ENCODE measurements at regions not wholly inside any gene's neighbourhood (a gene's known extent, or its start where the extent isn't known, plus 50 kb on each side); places are given as distances from the start of the nearest gene placed in this dataset.
"Not testable (repeated sequence)": the region's sequence is repeated elsewhere in the genome, so short reads cannot be mapped to it uniquely, and the experiment has no call there.

GRCh38 chr17:71801301-71801700, 319.5 kb upstream of the SOX9 start:
- Histone ChIP-seq H3K27ac (ENCODE audit: low read depth, low read length) (no peak overlapping the region), H3K9ac (ENCODE audit: low read length) (no peak overlapping the region), H3K4me1 (ENCODE audit: control insufficient read depth, insufficient read depth, low read length) (no peaks in the 10 kb centered on the region), H3K4me3 (ENCODE audit: low read length) (no peak overlapping the region), H3K27me3 (ENCODE audit: control insufficient read depth, insufficient read depth, low read length) (no peaks in the 10 kb centered on the region), H3K36me3 (ENCODE audit: control insufficient read depth, insufficient read depth, low read length) (no peaks in the 10 kb centered on the region)

GRCh38 chr17:71802663-71803062, 318.2 kb upstream of the SOX9 start:
- Histone ChIP-seq H3K4me3 (ENCODE audit: low read length) (no peak overlapping the region), H3K27ac (ENCODE audit: low read depth, low read length) (no peak overlapping the region), H3K4me1 (ENCODE audit: control insufficient read depth, insufficient read depth, low read length) (no peaks in the 10 kb centered on the region), H3K27me3 (ENCODE audit: control insufficient read depth, insufficient read depth, low read length) (no peaks in the 10 kb centered on the region), H3K9ac (ENCODE audit: low read length) (no peak overlapping the region), H3K36me3 (ENCODE audit: control insufficient read depth, insufficient read depth, low read length) (no peaks in the 10 kb centered on the region)

GRCh38 chr17:71803656-71804284, 317.1 kb upstream of the SOX9 start:
- Histone ChIP-seq H3K4me3 (ENCODE audit: low read length) (no peak overlapping the region), H3K27me3 (ENCODE audit: control insufficient read depth, insufficient read depth, low read length) (no peaks in the 10 kb centered on the region), H3K27ac (ENCODE audit: low read depth, low read length) (no peak overlapping the region), H3K36me3 (ENCODE audit: control insufficient read depth, insufficient read depth, low read length) (no peaks in the 10 kb centered on the region), H3K4me1 (ENCODE audit: control insufficient read depth, insufficient read depth, low read length) (no peaks in the 10 kb centered on the region), H3K9ac (ENCODE audit: low read length) (no peak overlapping the region)

GRCh38 chr17:71809537-71809936, 311.3 kb upstream of the SOX9 start:
- H3K27ac ChIP-seq (ENCODE audit: low read depth, low read length), result no peak overlapping the region
- H3K4me3 ChIP-seq (ENCODE audit: low read length), result no peak overlapping the region
- no peaks in the 10 kb centered on the region for H3K36me3 ChIP-seq (ENCODE audit: control insufficient read depth, insufficient read depth, low read length)
- no peak overlapping the region for H3K9ac ChIP-seq (ENCODE audit: low read length)
- no peaks in the 10 kb centered on the region for H3K4me1 ChIP-seq (ENCODE audit: control insufficient read depth, insufficient read depth, low read length)
- H3K27me3 ChIP-seq (ENCODE audit: control insufficient read depth, insufficient read depth, low read length), result no peaks in the 10 kb centered on the region

GRCh38 chr17:71813861-71814260, 307.0 kb upstream of the SOX9 start:
- not testable (repeated sequence) for H3K27me3 ChIP-seq (ENCODE audit: control insufficient read depth, insufficient read depth, low read length); H3K27ac ChIP-seq (ENCODE audit: low read depth, low read length); H3K4me3 ChIP-seq (ENCODE audit: low read length); H3K36me3 ChIP-seq (ENCODE audit: control insufficient read depth, insufficient read depth, low read length); H3K4me1 ChIP-seq (ENCODE audit: control insufficient read depth, insufficient read depth, low read length); H3K9ac ChIP-seq (ENCODE audit: low read length)

- Histone ChIP-seq H3K36me3 (ENCODE audit: control insufficient read depth, insufficient read depth, low read length) (no peaks in the 10 kb centered on the region), H3K27me3 (ENCODE audit: control insufficient read depth, insufficient read depth, low read length) (no peaks in the 10 kb centered on the region), H3K4me3 (ENCODE audit: low read length) (no peak overlapping the region), H3K27ac (ENCODE audit: low read depth, low read length) (no peak overlapping the region), H3K9ac (ENCODE audit: low read length) (no peak overlapping the region), H3K4me1 (ENCODE audit: control insufficient read depth, insufficient read depth, low read length) (no peaks in the 10 kb centered on the region)
These were observed 299.3 kb upstream of the SOX9 start for GRCh38 chr17:71821511-71821910.

- no peak overlapping the region for H3K27ac ChIP-seq (ENCODE audit: low read depth, low read length)
- H3K36me3 ChIP-seq (ENCODE audit: control insufficient read depth, insufficient read depth, low read length), result no peaks in the 10 kb centered on the region
- H3K4me1 ChIP-seq (ENCODE audit: control insufficient read depth, insufficient read depth, low read length), result no peaks in the 10 kb centered on the region
- H3K4me3 ChIP-seq (ENCODE audit: low read length), result no peak overlapping the region
- H3K27me3 ChIP-seq (ENCODE audit: control insufficient read depth, insufficient read depth, low read length), result no peaks in the 10 kb centered on the region
- no peak overlapping the region for H3K9ac ChIP-seq (ENCODE audit: low read length)
These were observed 296.1 kb upstream of the SOX9 start for GRCh38 chr17:71824671-71825070.

- no peaks in the 10 kb centered on the region for H3K27me3 ChIP-seq (ENCODE audit: control insufficient read depth, insufficient read depth, low read length)
- H3K27ac ChIP-seq (ENCODE audit: low read depth, low read length), result no peak overlapping the region
- H3K36me3 ChIP-seq (ENCODE audit: control insufficient read depth, insufficient read depth, low read length), result no peaks in the 10 kb centered on the region
- H3K4me3 ChIP-seq (ENCODE audit: low read length), result no peak overlapping the region
- H3K9ac ChIP-seq (ENCODE audit: low read length), result no peak overlapping the region
- no peaks in the 10 kb centered on the region for H3K4me1 ChIP-seq (ENCODE audit: control insufficient read depth, insufficient read depth, low read length)
These were observed 295.1 kb upstream of the SOX9 start for GRCh38 chr17:71825687-71826086.

- H3K27ac ChIP-seq (ENCODE audit: low read depth, low read length), result no peak overlapping the region
- no peaks in the 10 kb centered on the region for H3K27me3 ChIP-seq (ENCODE audit: control insufficient read depth, insufficient read depth, low read length)
- H3K4me1 ChIP-seq (ENCODE audit: control insufficient read depth, insufficient read depth, low read length), result no peaks in the 10 kb centered on the region
- no peaks in the 10 kb centered on the region for H3K36me3 ChIP-seq (ENCODE audit: control insufficient read depth, insufficient read depth, low read length)
- H3K4me3 ChIP-seq (ENCODE audit: low read length), result no peak overlapping the region
- H3K9ac ChIP-seq (ENCODE audit: low read length), result no peak overlapping the region
These were observed 292.6 kb upstream of the SOX9 start for GRCh38 chr17:71828182-71828596.

GRCh38 chr17:71830866-71831265, 290.0 kb upstream of the SOX9 start:
- H3K36me3 ChIP-seq (ENCODE audit: control insufficient read depth, insufficient read depth, low read length), result no peaks in the 10 kb centered on the region
- H3K4me1 ChIP-seq (ENCODE audit: control insufficient read depth, insufficient read depth, low read length), result no peaks in the 10 kb centered on the region
- no peak overlapping the region for H3K27ac ChIP-seq (ENCODE audit: low read depth, low read length)
- H3K9ac ChIP-seq (ENCODE audit: low read length), result no peak overlapping the region
- H3K4me3 ChIP-seq (ENCODE audit: low read length), result no peak overlapping the region
- no peaks in the 10 kb centered on the region for H3K27me3 ChIP-seq (ENCODE audit: control insufficient read depth, insufficient read depth, low read length)

- Histone ChIP-seq H3K36me3 (ENCODE audit: control insufficient read depth, insufficient read depth, low read length) (no peaks in the 10 kb centered on the region), H3K27ac (ENCODE audit: low read depth, low read length) (no peak overlapping the region), H3K4me1 (ENCODE audit: control insufficient read depth, insufficient read depth, low read length) (no peaks in the 10 kb centered on the region), H3K9ac (ENCODE audit: low read length) (no peak overlapping the region), H3K4me3 (ENCODE audit: low read length) (no peak overlapping the region), H3K27me3 (ENCODE audit: control insufficient read depth, insufficient read depth, low read length) (no peaks in the 10 kb centered on the region)
These were observed 277.8 kb upstream of the SOX9 start for GRCh38 chr17:71842986-71843385.

GRCh38 chr17:71845337-71845736, 275.5 kb upstream of the SOX9 start:
- no peaks in the 10 kb centered on the region for H3K36me3 ChIP-seq (ENCODE audit: control insufficient read depth, insufficient read depth, low read length)
- no peaks in the 10 kb centered on the region for H3K4me1 ChIP-seq (ENCODE audit: control insufficient read depth, insufficient read depth, low read length)
- no peaks in the 10 kb centered on the region for H3K27me3 ChIP-seq (ENCODE audit: control insufficient read depth, insufficient read depth, low read length)
- no peak overlapping the region for H3K27ac ChIP-seq (ENCODE audit: low read depth, low read length)
- no peak overlapping the region for H3K9ac ChIP-seq (ENCODE audit: low read length)
- no peak overlapping the region for H3K4me3 ChIP-seq (ENCODE audit: low read length)

GRCh38 chr17:71846561-71847110, 274.2 kb upstream of the SOX9 start:
- Histone ChIP-seq H3K27me3 (ENCODE audit: control insufficient read depth, insufficient read depth, low read length) (no peaks in the 10 kb centered on the region), H3K27ac (ENCODE audit: low read depth, low read length) (no peak overlapping the region), H3K4me1 (ENCODE audit: control insufficient read depth, insufficient read depth, low read length) (no peaks in the 10 kb centered on the region), H3K9ac (ENCODE audit: low read length) (no peak overlapping the region), H3K36me3 (ENCODE audit: control insufficient read depth, insufficient read depth, low read length) (no peaks in the 10 kb centered on the region), H3K4me3 (ENCODE audit: low read length) (no peak overlapping the region)
